GM12878 (cell line): ENCODE measurements at regions not wholly inside any gene's neighbourhood (a gene's known extent, or its start where the extent isn't known, plus 50 kb on each side); places are given as distances from the start of the nearest gene placed in this dataset.

Experiments
- ATAC-seq: fragments of 200-7000 bp; cut with Tn5 transposase; 3 replicates; pipeline ENCODE4 v1.9.1; 2020; ENCODE audit warnings: mild to moderate bottlenecking, moderate library complexity
- BruUV-seq: library from RNA; stranded (reverse); fragments of 400-500 nt; replicated peaks from 2 replicates; lab custom pipeline; 2021; lab: Mats Ljungman, UMichigan
- CTCF ChIA-PET: fragments of 300-600 bp; sonication (Branson Sonifier 250); formaldehyde crosslinking; extraction: SDS; loops from one replicate; lab custom pipeline; 2021; ENCODE audit warnings: inconsistent platforms; lab: Yijun Ruan, JAX
- POLR2A ChIA-PET: fragments of 350-600 bp; formaldehyde crosslinking; extraction: SDS; loops from one replicate; lab custom pipeline; 2021; ENCODE audit warnings: inconsistent platforms; lab: Charles Lee
- RAD21 ChIA-PET: fragments of 300-600 bp; sonication (Branson Sonifier 250); formaldehyde crosslinking; loops from one replicate; lab custom pipeline; 2023; ENCODE audit warnings: antibody characterized with exemption; ENCODE audit not compliant: unreplicated experiment; lab: Charles Lee
- SMC1A ChIA-PET: fragments of 300-600 bp; sonication (Branson Sonifier 250); formaldehyde crosslinking; loops from one replicate; lab custom pipeline; 2023; ENCODE audit not compliant: unreplicated experiment, uncharacterized antibody; lab: Charles Lee
- DNase-seq: peaks from one replicate; pipeline ENCODE4 v3.0.0-alpha.2; 2011; ENCODE audit warnings: low read depth, low spot score
- FAIRE-seq: peaks from 3 replicates; lab custom pipeline; 2011; peaks lifted over from hg19 to GRCh38; lab: Jason Lieb, UNC
- H2AFZ ChIP-seq: 2 replicates; pipeline ENCODE4 v1.6.0; 2011; ENCODE audit warnings: low read depth, low read length, control low read depth; ENCODE audit not compliant: control insufficient read depth
- H3K27ac ChIP-seq: 2 replicates; pipeline ENCODE4 v1.5.1; 2011; ENCODE audit warnings: control low read depth; ENCODE audit not compliant: control insufficient read depth, insufficient read depth
- H3K27me3 ChIP-seq, 2 experiments: replicated peaks in 1 of 2; 2 replicates each; pipeline versions ENCODE4 v1.6.0 to v1.6.1; 2011; ENCODE audit warnings: low read length in 1 of 2; ENCODE audit not compliant: control insufficient read depth in 2 of 2, insufficient read depth in 2 of 2
- H3K36me3 ChIP-seq, 2 experiments: 2 replicates each; pipeline ENCODE4 v1.5.1; 2011; ENCODE audit warnings: low read length in 1 of 2; ENCODE audit not compliant: control insufficient read depth in 2 of 2, insufficient read depth in 2 of 2
- H3K4me1 ChIP-seq: 2 replicates; pipeline ENCODE4 v1.6.1; 2011; ENCODE audit warnings: mild to moderate bottlenecking, low read length, moderate library complexity, mixed read lengths; ENCODE audit not compliant: control insufficient read depth, insufficient read depth
- H3K4me2 ChIP-seq: 2 replicates; pipeline ENCODE4 v1.6.0; 2011; ENCODE audit warnings: control low read depth; ENCODE audit not compliant: control insufficient read depth, insufficient read depth
- H3K4me3 ChIP-seq: fragments of 200-600 bp; sonication (generic); 2 replicates; pipeline ENCODE4 v1.5.1; 2016
- H3K79me2 ChIP-seq: 2 replicates; pipeline ENCODE4 v1.6.0; 2011; ENCODE audit warnings: low read length; ENCODE audit not compliant: control insufficient read depth, insufficient read depth
- H3K9ac ChIP-seq: 2 replicates; pipeline ENCODE4 v1.8.0; 2011; ENCODE audit warnings: low read length, control low read depth, mixed read lengths; ENCODE audit not compliant: control insufficient read depth, insufficient read depth
- H3K9me3 ChIP-seq: replicated peaks from 3 replicates; pipeline ENCODE4 v1.5.1; 2011; ENCODE audit warnings: mild to moderate bottlenecking, low read length; ENCODE audit not compliant: control insufficient read depth, insufficient read depth
- H4K20me1 ChIP-seq: 2 replicates; pipeline ENCODE4 v1.6.0; 2011; ENCODE audit not compliant: control insufficient read depth, insufficient read depth
- ATF7 ChIP-seq: fragments of 450-650 bp; IDR thresholded peaks from 2 replicates; pipeline ENCODE4 v1.6.1; 2016; ENCODE audit warnings: low read depth, mild to moderate bottlenecking
- BACH1 ChIP-seq: fragments of 450-650 bp; IDR thresholded peaks from 2 replicates; pipeline ENCODE4 v1.6.1; 2017; ENCODE audit warnings: mild to moderate bottlenecking, borderline replicate concordance
- BHLHE40 ChIP-seq, 2 experiments: fragments of 450-650 bp in 1 of 2; IDR thresholded peaks; 2 replicates each; pipeline ENCODE4 v1.6.1; 2011 to 2017; ENCODE audit warnings: low read depth in 2 of 2, borderline replicate concordance in 1 of 2, improper control_type of control experiment in 1 of 2, low read length in 1 of 2, mild to moderate bottlenecking in 1 of 2
- CHD1 ChIP-seq: IDR thresholded peaks from 2 replicates; pipeline ENCODE4 v1.6.1; 2012; ENCODE audit warnings: low read depth, low read length, improper control_type of control experiment
- GABPA ChIP-seq: IDR thresholded peaks from 2 replicates; pipeline ENCODE4 v1.6.1; 2014; ENCODE audit warnings: antibody characterized with exemption, low read depth, mild to moderate bottlenecking, inconsistent platforms
- JUNB ChIP-seq: IDR thresholded peaks from 2 replicates; pipeline ENCODE4 v1.6.1; 2016; ENCODE audit warnings: antibody characterized with exemption, mild to moderate bottlenecking
- LARP7 ChIP-seq: fragments of 450-650 bp; IDR thresholded peaks from 2 replicates; pipeline ENCODE4 v1.6.1; 2017; ENCODE audit warnings: mild to moderate bottlenecking
- MEF2A ChIP-seq: IDR thresholded peaks from 2 replicates; pipeline ENCODE4 v1.6.1; 2011; ENCODE audit warnings: low read depth, mild to moderate bottlenecking, low read length, moderate library complexity; ENCODE audit not compliant: insufficient read depth
- NBN ChIP-seq: fragments of 450-650 bp; IDR thresholded peaks from 2 replicates; pipeline ENCODE4 v1.6.1; 2016
- SPI1 ChIP-seq: IDR thresholded peaks from 2 replicates; pipeline ENCODE4 v1.6.1; 2011; ENCODE audit warnings: low read depth, mild to moderate bottlenecking, low read length, moderate library complexity, borderline replicate concordance; ENCODE audit not compliant: insufficient read depth
- SRF ChIP-seq, 2 experiments: IDR thresholded peaks; 2 replicates each; pipeline ENCODE4 v1.6.1; 2011; ENCODE audit warnings: low read depth in 2 of 2, low read length in 2 of 2, mild to moderate bottlenecking in 1 of 2, moderate library complexity in 1 of 2
- YBX1 ChIP-seq: fragments of 450-650 bp; IDR thresholded peaks from 2 replicates; pipeline ENCODE4 v1.6.1; 2016; ENCODE audit warnings: antibody characterized with exemption
- ZNF24 ChIP-seq: fragments of 450-650 bp; IDR thresholded peaks from 2 replicates; pipeline ENCODE4 v1.6.1; 2017; ENCODE audit warnings: antibody characterized with exemption, mild to moderate bottlenecking
- WGBS: methylation state at CpG from one replicate; pipeline ENCODE4 v1.1.6; 2016; ENCODE audit warnings: low lambda C conversion rate; ENCODE audit not compliant: insufficient replicate concordance, insufficient coverage; ENCODE audit errors: missing lambda C conversion rate; 5-methylcytosine and 5-hydroxymethylcytosine counted together
- in situ Hi-C: fragments of 300-500 bp; cut with MboI; formaldehyde crosslinking; loops from 9 replicates; pipeline ENCODE4 v1.14.3; 2018; ENCODE audit warnings: mixed read lengths
- intact Hi-C: fragments of 100-400 bp; cut with micrococcal nuclease; formaldehyde crosslinking; loops from one replicate; pipeline ENCODE4 v1.14.2; 2022; ENCODE audit not compliant: unreplicated experiment
- TF ChIP-seq, protein P1 (sequence below): fragments of 450-650 bp; IDR thresholded peaks from 2 replicates; pipeline ENCODE4 v1.6.1; 2016; ENCODE audit warnings: mild to moderate bottlenecking
- TF ChIP-seq, protein P2 (sequence below): fragments of 450-650 bp; IDR thresholded peaks from 2 replicates; pipeline ENCODE4 v1.6.1; 2017; ENCODE audit warnings: mild to moderate bottlenecking, moderate library complexity

DNA sequence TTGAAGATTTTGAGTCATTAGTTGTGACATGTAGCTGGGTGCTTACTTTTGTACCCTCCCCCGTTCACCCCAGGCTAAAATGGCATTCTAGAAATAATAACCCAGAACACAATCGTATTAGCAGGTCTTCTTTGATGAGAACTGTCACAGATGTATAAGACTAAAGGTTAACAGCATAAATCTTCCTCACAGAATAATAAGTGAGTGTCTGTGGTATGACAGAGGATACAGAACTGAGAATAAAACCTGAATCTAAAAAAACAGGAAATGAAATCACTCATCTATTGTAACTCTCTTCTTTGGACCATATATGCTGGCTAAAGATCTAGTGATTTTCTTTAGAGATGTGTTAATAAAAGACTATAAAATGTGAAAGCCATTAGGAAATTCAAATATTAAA, 746.6 kb downstream of the LRFN5 start:
- ChIA-PET SMC1A (interaction anchor here (1.3 kb wide), 1 partner anchor 16 kb away, joined by 3 read pairs; no protein-coding TSS in a partner anchor), CTCF (no interaction called here), RAD21 (no interaction called here), POLR2A (no interaction called here)
- H3K4me1 ChIP-seq: no peaks in the 10 kb centered on the region
- peak; percentile 81 for ATAC-seq
- no TSS peak for BruUV-seq
- H3K36me3 ChIP-seq: no peaks in the 10 kb centered on the region
- no peaks in the 10 kb centered on the region for H4K20me1 ChIP-seq
- H3K9ac ChIP-seq: no peak overlapping the region
- no peak for DNase-seq
- in situ Hi-C loops (no loop called here), intact Hi-C loops (no loop called here)
- H3K4me3 ChIP-seq: no peak overlapping the region
- H3K27ac ChIP-seq: no peak overlapping the region
- no peak for TF ChIP-seq MEF2A
- peak; percentile 25; the same call in 1 of the 2 replicates for TF ChIP-seq ATF7
- TF ChIP-seq SPI1: peak; percentile 71; the same call in 1 of the 2 replicates
- TF ChIP-seq ZNF24: peak; percentile 48; the same call in 1 of the 2 replicates
- TF ChIP-seq, protein P1, sequence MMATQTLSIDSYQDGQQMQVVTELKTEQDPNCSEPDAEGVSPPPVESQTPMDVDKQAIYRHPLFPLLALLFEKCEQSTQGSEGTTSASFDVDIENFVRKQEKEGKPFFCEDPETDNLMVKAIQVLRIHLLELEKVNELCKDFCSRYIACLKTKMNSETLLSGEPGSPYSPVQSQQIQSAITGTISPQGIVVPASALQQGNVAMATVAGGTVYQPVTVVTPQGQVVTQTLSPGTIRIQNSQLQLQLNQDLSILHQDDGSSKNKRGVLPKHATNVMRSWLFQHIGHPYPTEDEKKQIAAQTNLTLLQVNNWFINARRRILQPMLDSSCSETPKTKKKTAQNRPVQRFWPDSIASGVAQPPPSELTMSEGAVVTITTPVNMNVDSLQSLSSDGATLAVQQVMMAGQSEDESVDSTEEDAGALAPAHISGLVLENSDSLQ: peak; percentile 62; the same call in 1 of the 2 replicates
- TF ChIP-seq, all 136 proteins: peak for 4
- H3K9me3 ChIP-seq: no peaks in the 10 kb centered on the region
- no peak for FAIRE-seq
- no peaks in the 10 kb centered on the region for H3K27me3 ChIP-seq
- 0% methylated on average over 2 of the region's 2 CpGs for WGBS
- no peak overlapping the region for H2AFZ ChIP-seq
- no peaks in the 10 kb centered on the region for H3K79me2 ChIP-seq
- no peak overlapping the region for H3K4me2 ChIP-seq

DNA sequence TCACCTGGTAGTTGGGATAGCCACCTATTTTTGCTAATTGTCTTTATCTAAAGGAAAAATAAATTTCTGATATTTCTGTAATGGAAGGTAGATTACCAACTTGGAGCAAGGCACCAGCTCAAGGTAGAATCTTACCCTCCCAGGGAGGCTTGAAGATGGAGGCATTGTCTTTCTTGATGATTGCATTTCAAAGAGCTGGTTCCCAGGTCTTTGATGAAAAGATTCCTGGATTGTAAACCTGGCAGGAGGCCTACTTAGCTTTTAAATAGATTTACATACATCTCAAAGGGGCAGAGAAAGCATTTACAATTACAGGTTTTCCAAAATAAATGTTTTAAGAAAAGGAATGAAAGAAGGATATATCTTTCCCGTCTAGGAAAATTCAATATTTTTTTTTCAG, 729.2 kb downstream of the LRFN5 start:
- 75% methylated on average over 1 of the region's 1 CpG for WGBS
- FAIRE-seq (no peak), DNase-seq (no peak), ATAC-seq (no peak)
- Histone ChIP-seq H3K9me3 (no peaks in the 10 kb centered on the region), H3K9ac (no peak overlapping the region), H3K27ac (no peak overlapping the region), H2AFZ (no peak overlapping the region), H3K79me2 (no peaks in the 10 kb centered on the region), H3K4me1 (no peaks in the 10 kb centered on the region), H3K36me3 (no peaks in the 10 kb centered on the region), H3K4me2 (no peak overlapping the region), H4K20me1 (no peaks in the 10 kb centered on the region), H3K4me3 (no peak overlapping the region), H3K27me3 (no peaks in the 10 kb centered on the region)
- SMC1A ChIA-PET: interaction anchor here (0.6 to 1.2 kb wide), 2 partner anchors 24 to 30 kb away, joined by 3 read pairs; no protein-coding TSS in a partner anchor
- BruUV-seq: no TSS peak
- POLR2A ChIA-PET: interaction anchor here (0.7 kb wide), 1 partner anchor 13 kb away, joined by 3 read pairs; no protein-coding TSS in a partner anchor
- RAD21 ChIA-PET: no interaction called here
- CTCF ChIA-PET: no interaction called here
- intact Hi-C loops (no loop called here), in situ Hi-C loops (no loop called here)
- TF ChIP-seq NBN: no peak
- TF ChIP-seq BHLHE40 (IDR thresholded peaks at IDR 0.05; ENCODE audit: borderline replicate concordance in 1 of 2, low read depth in 2 of 2, low read length in 1 of 2): no peak
- no peak for TF ChIP-seq LARP7
- no peak for TF ChIP-seq SRF (IDR thresholded peaks at IDR 0.05; ENCODE audit: low read depth in 2 of 2, low read length in 2 of 2)
- TF ChIP-seq, protein P2, sequence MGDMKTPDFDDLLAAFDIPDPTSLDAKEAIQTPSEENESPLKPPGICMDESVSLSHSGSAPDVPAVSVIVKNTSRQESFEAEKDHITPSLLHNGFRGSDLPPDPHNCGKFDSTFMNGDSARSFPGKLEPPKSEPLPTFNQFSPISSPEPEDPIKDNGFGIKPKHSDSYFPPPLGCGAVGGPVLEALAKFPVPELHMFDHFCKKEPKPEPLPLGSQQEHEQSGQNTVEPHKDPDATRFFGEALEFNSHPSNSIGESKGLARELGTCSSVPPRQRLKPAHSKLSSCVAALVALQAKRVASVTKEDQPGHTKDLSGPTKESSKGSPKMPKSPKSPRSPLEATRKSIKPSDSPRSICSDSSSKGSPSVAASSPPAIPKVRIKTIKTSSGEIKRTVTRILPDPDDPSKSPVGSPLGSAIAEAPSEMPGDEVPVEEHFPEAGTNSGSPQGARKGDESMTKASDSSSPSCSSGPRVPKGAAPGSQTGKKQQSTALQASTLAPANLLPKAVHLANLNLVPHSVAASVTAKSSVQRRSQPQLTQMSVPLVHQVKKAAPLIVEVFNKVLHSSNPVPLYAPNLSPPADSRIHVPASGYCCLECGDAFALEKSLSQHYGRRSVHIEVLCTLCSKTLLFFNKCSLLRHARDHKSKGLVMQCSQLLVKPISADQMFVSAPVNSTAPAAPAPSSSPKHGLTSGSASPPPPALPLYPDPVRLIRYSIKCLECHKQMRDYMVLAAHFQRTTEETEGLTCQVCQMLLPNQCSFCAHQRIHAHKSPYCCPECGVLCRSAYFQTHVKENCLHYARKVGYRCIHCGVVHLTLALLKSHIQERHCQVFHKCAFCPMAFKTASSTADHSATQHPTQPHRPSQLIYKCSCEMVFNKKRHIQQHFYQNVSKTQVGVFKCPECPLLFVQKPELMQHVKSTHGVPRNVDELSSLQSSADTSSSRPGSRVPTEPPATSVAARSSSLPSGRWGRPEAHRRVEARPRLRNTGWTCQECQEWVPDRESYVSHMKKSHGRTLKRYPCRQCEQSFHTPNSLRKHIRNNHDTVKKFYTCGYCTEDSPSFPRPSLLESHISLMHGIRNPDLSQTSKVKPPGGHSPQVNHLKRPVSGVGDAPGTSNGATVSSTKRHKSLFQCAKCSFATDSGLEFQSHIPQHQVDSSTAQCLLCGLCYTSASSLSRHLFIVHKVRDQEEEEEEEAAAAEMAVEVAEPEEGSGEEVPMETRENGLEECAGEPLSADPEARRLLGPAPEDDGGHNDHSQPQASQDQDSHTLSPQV: no peak
- TF ChIP-seq CHD1: no peak
- no peak for TF ChIP-seq BACH1
- TF ChIP-seq JUNB: no peak
- no peak for TF ChIP-seq GABPA
- no peak for TF ChIP-seq YBX1
